Immature natural killer cell (primary cell): ENCODE measurements at regions not wholly inside any gene's neighbourhood (a gene's known extent, or its start where the extent isn't known, plus 50 kb on each side); places are given as distances from the start of the nearest gene placed in this dataset.
"Not testable (repeated sequence)": the region's sequence is repeated elsewhere in the genome, so short reads cannot be mapped to it uniquely, and the experiment has no call there.

Experiments
- DNase-seq, 3 donors: peaks; one replicate each; pipeline ENCODE4 v3.0.0; 2022; ENCODE audit warnings: mixed read lengths in 1 of 3
- H3K27ac Mint-ChIP-seq, 6 donors: one replicate each; pipeline ENCODE4 v1.8.0; 2020; ENCODE audit warnings: mixed read lengths in 6 of 6, mild to moderate bottlenecking in 5 of 6, inconsistent platforms in 4 of 6, moderate library complexity in 3 of 6
- H3K27me3 Mint-ChIP-seq, 3 donors: one replicate each; pipeline ENCODE4 v1.8.0; 2020 to 2021; ENCODE audit warnings: low read depth in 3 of 3, mild to moderate bottlenecking in 3 of 3, mixed read lengths in 3 of 3, moderate library complexity in 3 of 3, inconsistent platforms in 1 of 3
- H3K36me3 Mint-ChIP-seq, 3 donors: one replicate each; pipeline ENCODE4 v1.8.0; 2020; ENCODE audit warnings: mixed read lengths in 3 of 3, inconsistent platforms in 2 of 3, mild to moderate bottlenecking in 2 of 3
- H3K4me1 Mint-ChIP-seq, 2 donors: one replicate each; pipeline ENCODE4 v1.8.0; 2020; ENCODE audit warnings: inconsistent platforms in 2 of 2, mild to moderate bottlenecking in 2 of 2, mixed read lengths in 2 of 2, moderate library complexity in 1 of 2
- H3K4me3 Mint-ChIP-seq, 5 donors: one replicate each; pipeline ENCODE4 v1.8.0; 2020; ENCODE audit warnings: mild to moderate bottlenecking in 5 of 5, mixed read lengths in 5 of 5, inconsistent platforms in 3 of 5, moderate library complexity in 3 of 5
- H3K9me3 Mint-ChIP-seq, 6 donors: one replicate each; pipeline ENCODE4 v1.8.0; 2020; ENCODE audit warnings: mild to moderate bottlenecking in 6 of 6, mixed read lengths in 6 of 6, inconsistent platforms in 4 of 6, moderate library complexity in 3 of 6

DNA sequence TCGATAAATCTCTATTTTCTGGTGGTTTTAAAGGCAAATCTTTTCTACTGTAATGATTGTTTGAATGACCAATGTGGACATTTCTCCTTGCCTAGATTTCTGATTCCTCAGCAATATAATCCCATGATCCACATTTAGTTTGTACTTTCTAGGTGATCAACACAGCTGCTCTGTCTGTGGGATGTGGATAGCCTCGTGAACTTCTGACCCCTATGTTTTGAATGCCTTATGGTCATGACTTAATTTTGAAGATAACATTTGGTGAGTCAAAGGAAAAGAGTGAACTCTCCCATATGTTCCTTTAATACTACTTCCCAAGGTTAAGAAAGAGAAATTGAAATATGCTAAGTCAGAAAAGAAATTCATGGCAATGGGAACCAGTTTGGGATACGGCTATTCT, 147.5 kb downstream of the CAVIN4 start:
- Mint-ChIP-seq H3K27ac (no peak overlapping the region), H3K36me3 (no peaks in the 10 kb centered on the region), H3K4me1 (no peaks in the 10 kb centered on the region), H3K9me3 (no peaks in the 10 kb centered on the region), H3K27me3 (peaks cover 0 to 1% (median 0%) of the 10 kb centered on the region in 3 donors), H3K4me3 (no peak overlapping the region)
- DNase-seq = no peak

DNA sequence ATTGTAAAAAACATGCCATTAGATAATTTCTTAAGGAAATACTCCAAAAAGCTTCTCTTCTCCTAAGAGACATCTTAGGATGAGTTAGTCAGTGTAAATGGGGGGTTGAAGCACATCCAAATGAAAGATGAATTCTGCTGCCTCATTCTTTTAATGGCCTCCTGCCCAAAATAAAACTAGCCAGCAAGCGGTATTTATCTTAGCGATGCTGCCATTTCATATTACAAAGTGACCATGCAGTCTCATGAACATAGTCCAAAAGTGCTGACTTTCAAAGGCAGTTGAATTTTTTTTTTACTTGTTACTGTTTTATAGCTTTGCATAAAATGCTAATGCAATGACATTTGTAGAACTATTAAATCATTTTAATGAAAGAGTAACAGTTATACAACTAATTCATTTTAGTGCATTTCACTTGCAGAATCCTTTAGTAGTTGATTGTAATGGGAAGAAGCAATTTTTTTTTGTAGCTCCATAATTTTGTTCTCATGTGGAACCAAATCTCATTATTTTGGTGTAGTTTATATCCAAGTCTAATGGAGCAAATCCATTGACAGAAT, 151.5 kb downstream of the CAVIN4 start:
- Mint-ChIP-seq H3K4me3 (no peak overlapping the region), H3K9me3 (peaks cover 0 to 6% (median 0%) of the 10 kb centered on the region in 6 donors), H3K27me3 (no peaks in the 10 kb centered on the region), H3K4me1 (no peaks in the 10 kb centered on the region), H3K36me3 (no peaks in the 10 kb centered on the region), H3K27ac (no peak overlapping the region)
- no peak for DNase-seq

DNA sequence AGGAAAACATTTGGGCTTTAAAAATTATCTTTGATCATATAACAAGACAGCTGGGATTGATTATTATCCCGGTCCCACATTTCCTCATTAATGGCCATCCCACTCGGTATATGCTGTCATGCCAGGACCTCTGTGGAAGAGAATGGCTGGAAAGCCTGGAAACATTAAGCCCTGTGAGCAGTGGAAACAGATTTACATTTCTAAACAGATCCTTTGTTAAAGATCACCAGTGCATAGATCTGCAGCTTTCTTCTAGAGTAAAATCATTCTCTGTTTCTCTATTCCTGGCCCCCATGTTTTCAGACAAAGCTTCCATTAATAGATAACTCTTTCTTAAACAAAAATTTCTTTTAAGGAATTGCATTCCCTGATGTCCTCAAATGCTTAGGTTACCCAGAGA, 152.2 kb downstream of the CAVIN4 start:
- no peak for DNase-seq
- Mint-ChIP-seq H3K4me3 (no peak overlapping the region), H3K4me1 (no peaks in the 10 kb centered on the region), H3K36me3 (no peaks in the 10 kb centered on the region), H3K27me3 (peaks cover 0 to 3% (median 0%) of the 10 kb centered on the region in 3 donors), H3K9me3 (peaks cover 0 to 6% (median 1%) of the 10 kb centered on the region in 6 donors), H3K27ac (no peak overlapping the region)

DNA sequence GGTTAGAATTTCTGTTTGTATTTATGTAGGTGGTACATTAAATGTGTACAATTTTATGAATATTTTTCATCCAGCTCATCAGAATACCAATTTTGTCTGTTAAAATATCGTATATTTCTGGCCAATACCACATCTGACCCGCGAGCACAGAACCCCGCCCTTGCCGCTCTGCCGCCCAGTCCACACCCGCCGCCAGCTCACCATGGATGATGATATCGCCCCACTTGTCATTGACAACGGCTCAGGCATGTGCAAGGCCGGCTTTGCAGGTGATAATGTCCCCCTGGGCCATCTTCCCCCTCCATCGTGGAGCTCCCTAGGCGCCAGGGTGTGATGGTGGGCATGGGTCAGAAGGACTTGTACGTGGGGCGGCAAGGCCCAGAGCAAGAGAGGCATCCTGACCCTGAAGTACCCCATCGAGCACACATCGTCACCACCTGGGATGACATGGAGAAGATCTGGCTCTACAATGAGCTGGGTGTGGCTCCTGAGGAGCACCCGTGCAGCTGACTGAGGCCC, 153.2 kb downstream of the CAVIN4 start:
- DNase-seq = no peak
- H3K4me1 Mint-ChIP-seq = no peaks in the 10 kb centered on the region
- no peaks in the 10 kb centered on the region for H3K36me3 Mint-ChIP-seq
- peaks cover 0 to 3% (median 0%) of the 10 kb centered on the region in 3 donors for H3K27me3 Mint-ChIP-seq
- no peak overlapping the region for H3K27ac Mint-ChIP-seq
- peaks cover 0 to 6% (median 2%) of the 10 kb centered on the region in 6 donors for H3K9me3 Mint-ChIP-seq
- no peak overlapping the region for H3K4me3 Mint-ChIP-seq

DNA sequence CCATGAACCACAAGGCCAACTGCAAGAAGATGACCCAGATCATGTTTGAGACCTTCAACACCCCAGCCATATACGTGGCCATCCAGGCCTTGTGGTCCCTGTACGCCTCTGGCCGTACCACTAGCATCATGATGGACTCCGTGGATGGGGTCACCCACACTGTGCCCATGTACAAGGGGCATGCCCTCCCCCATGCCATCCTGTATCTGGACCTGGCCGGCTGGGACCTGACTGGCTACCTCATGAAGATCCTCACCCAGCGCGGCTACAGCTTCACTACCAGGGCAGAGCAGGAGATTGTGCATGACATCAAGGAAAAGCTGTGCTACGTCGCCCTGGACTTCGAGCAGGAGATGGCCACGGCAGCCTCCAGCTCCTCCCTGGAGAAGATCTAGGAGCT, 153.7 kb downstream of the CAVIN4 start:
- H3K36me3 Mint-ChIP-seq = no peaks in the 10 kb centered on the region
- H3K27ac Mint-ChIP-seq = no peak overlapping the region
- DNase-seq = no peak
- H3K4me1 Mint-ChIP-seq = no peaks in the 10 kb centered on the region
- no peak overlapping the region for H3K4me3 Mint-ChIP-seq
- H3K27me3 Mint-ChIP-seq = peaks cover 0 to 3% (median 0%) of the 10 kb centered on the region in 3 donors
- H3K9me3 Mint-ChIP-seq = peaks cover 0 to 6% (median 3%) of the 10 kb centered on the region in 6 donors

DNA sequence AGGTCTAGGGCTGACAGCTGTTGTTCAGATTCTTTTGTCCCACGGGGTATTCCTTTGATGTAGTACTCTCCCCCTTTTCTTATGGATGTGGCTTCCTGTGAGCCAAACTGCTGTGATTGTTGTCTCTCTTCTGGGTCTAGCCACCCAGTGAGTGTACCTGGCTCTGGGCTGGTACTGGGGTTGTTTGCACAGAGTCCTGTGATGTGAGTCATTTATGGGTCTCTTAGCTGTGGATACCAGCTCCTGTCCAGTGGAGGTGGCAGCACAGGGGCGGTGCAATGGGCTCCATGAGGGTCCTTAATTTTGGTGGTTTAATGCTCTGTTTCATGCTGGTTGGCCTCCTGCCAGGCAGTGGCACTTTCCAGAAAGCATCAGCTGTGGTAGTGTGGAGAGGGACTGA, 161.3 kb downstream of the CAVIN4 start:
- no peaks in the 10 kb centered on the region for H3K4me1 Mint-ChIP-seq
- no peaks in the 10 kb centered on the region for H3K36me3 Mint-ChIP-seq
- H3K27me3 Mint-ChIP-seq = peaks cover 0 to 7% (median 3%) of the 10 kb centered on the region in 3 donors
- H3K9me3 Mint-ChIP-seq = peaks cover 4 to 25% (median 8%) of the 10 kb centered on the region in 6 donors
- DNase-seq = no peak
- no peak overlapping the region for H3K27ac Mint-ChIP-seq
- H3K4me3 Mint-ChIP-seq = no peak overlapping the region

DNA sequence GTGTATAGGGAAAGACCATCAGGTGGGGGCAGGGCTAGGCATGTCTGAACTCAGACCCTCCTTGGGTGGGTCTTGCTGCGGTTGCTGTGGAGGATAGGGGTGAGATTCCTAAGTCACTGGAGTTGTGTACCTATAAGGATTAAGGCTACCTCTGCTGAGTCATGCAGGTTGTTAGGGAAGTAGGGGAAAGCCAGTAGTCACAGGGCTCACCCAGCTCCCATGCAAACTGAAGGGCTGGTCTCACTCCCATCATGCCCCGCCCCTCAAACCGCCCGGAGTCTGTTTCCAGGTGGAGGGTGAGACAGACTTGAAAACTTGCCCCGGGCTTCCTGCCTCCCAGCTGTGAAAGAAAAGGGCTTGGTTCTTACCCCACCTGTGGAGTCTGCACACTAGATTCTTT, 161.8 kb downstream of the CAVIN4 start:
- H3K27ac Mint-ChIP-seq = no peak overlapping the region
- H3K27me3 Mint-ChIP-seq = peaks cover 0 to 7% (median 3%) of the 10 kb centered on the region in 3 donors
- peaks cover 6 to 25% (median 10%) of the 10 kb centered on the region in 6 donors for H3K9me3 Mint-ChIP-seq
- no peak overlapping the region for H3K4me3 Mint-ChIP-seq
- no peak for DNase-seq
- H3K4me1 Mint-ChIP-seq = no peaks in the 10 kb centered on the region
- H3K36me3 Mint-ChIP-seq = no peaks in the 10 kb centered on the region

DNA sequence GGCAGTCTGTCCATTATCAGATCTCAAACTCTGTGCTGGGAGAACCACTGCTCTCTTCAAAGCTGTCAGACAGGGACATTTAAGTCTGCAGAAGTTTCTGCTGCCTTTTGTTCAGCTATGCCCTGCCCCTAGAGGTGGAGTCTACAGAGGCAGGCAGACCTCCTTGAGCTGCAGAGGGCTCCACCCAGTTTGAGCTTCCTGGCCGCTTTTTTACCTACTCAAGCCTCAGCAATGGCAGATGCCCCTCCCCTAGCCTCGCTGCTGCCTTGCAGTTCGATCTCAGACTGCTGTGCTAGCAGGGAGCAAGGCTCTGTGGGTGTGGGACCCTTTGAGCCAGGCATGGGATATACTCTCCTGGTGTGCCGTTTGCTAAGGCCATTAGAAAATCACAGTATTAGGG, 171.1 kb downstream of the CAVIN4 start:
- H3K27ac Mint-ChIP-seq, H3K27me3 Mint-ChIP-seq, H3K4me3 Mint-ChIP-seq, H3K4me1 Mint-ChIP-seq, DNase-seq, H3K36me3 Mint-ChIP-seq: not testable (repeated sequence)
- H3K9me3 Mint-ChIP-seq = peaks cover 4 to 31% (median 14%) of the 10 kb centered on the region in 6 donors

DNA sequence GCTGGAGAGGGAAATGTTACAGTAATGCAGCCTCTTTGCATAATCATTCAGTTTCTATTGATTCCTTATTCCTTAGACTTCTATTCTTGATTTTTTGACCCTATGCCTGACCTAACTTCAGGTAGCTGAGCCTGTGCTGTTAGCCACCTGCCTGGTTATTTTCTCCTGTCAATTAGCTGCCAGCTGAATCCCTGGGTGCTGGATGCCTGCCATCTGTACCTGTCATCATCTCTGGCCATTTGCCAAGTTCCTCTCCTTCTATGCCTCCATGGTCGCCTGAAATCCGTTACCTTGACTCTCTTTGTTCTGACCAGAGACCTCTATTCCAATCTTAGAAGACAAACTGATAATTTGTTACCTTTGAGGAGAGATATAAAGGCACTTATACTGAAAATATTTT, 178.3 kb downstream of the CAVIN4 start:
- no peak for DNase-seq
- H3K4me3 Mint-ChIP-seq = no peak overlapping the region

DNA sequence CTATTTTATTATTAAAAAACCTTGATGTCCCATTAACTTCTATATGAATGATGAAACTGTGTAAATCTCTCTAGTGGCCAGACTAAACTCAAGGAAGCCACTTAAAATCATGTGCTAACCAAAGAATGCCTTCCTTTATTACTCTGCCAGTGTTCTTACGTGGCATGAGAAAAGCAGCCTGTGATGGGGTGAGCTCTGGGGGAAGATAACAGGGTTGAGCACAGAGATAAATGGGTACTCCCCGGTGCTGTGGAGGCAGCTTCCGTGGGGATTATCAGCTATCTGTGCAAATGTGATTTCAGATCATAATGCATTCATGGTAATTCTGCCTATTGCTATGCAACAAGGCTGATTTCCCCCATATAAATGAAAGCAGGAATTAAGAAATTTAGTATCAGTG, 181.3 kb downstream of the CAVIN4 start:
- Mint-ChIP-seq H3K4me3 (no peak overlapping the region), H3K36me3 (no peaks in the 10 kb centered on the region), H3K27ac (no peak overlapping the region), H3K9me3 (peaks cover 0 to 12% (median 3%) of the 10 kb centered on the region in 6 donors), H3K4me1 (no peaks in the 10 kb centered on the region), H3K27me3 (peaks cover 0 to 4% (median 0%) of the 10 kb centered on the region in 3 donors)
- no peak for DNase-seq

More for the DNA sequence above, 178.3 kb downstream of the CAVIN4 start:
- Mint-ChIP-seq H3K27ac (no peak overlapping the region), H3K4me1 (no peaks in the 10 kb centered on the region), H3K36me3 (no peaks in the 10 kb centered on the region), H3K27me3 (peaks cover 0 to 5% (median 1%) of the 10 kb centered on the region in 3 donors), H3K9me3 (peaks cover 0 to 13% (median 0%) of the 10 kb centered on the region in 6 donors)

DNA sequence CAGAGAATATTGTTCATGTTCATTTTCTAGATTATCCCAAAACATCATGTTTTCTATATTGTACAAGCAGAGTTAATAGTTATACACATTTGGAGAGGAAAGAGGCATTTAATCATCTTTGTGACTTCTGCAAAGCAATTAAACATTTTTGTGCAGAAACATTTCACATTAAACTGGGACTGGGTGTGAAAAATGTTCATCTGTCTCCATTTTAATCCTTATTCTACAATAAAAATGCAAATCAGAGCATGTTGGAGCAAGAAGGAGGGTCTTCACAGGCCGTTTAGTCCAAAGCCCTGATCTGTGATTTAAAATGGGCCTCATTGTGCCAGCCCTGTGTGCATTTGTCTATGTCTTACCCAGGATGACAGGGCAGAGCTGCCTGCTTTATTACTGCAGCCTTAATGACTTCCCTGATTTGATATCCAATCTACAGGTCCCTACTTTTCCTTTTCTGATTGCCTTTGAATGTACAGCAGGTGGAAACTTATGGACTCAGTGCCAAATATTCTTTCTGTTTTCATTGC, 183.5 kb downstream of the CAVIN4 start:
- no peak for DNase-seq
- peaks cover 0 to 4% (median 3%) of the 10 kb centered on the region in 6 donors for H3K9me3 Mint-ChIP-seq
- H3K4me1 Mint-ChIP-seq = no peaks in the 10 kb centered on the region
- no peak overlapping the region for H3K4me3 Mint-ChIP-seq
- no peaks in the 10 kb centered on the region for H3K36me3 Mint-ChIP-seq
- H3K27ac Mint-ChIP-seq = no peak overlapping the region
- H3K27me3 Mint-ChIP-seq = peaks cover 0 to 2% (median 0%) of the 10 kb centered on the region in 3 donors

DNA sequence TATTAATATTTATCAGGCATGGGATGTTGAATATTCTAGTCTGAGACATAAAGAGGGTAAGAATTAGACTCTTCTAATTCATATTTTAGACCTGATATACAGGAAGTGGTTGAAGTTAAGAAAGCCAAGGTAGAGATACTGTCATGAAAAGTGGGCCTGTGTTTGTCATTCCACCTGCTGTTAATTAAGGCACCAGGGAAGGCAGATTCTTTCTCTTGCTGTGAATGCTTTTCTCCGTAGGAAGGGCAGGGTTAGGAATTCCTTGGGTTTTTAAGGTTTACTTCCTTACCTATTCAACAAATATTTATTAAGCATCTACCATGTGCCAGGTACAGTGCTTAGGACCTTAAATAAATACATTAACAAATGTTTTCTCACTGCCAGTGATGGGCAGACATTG, 196.4 kb downstream of the CAVIN4 start:
- H3K4me1 Mint-ChIP-seq = no peaks in the 10 kb centered on the region
- no peak overlapping the region for H3K4me3 Mint-ChIP-seq
- peaks cover 2 to 15% (median 6%) of the 10 kb centered on the region in 6 donors for H3K9me3 Mint-ChIP-seq
- no peaks in the 10 kb centered on the region for H3K27me3 Mint-ChIP-seq
- H3K27ac Mint-ChIP-seq = no peak overlapping the region
- no peaks in the 10 kb centered on the region for H3K36me3 Mint-ChIP-seq
- DNase-seq = no peak

DNA sequence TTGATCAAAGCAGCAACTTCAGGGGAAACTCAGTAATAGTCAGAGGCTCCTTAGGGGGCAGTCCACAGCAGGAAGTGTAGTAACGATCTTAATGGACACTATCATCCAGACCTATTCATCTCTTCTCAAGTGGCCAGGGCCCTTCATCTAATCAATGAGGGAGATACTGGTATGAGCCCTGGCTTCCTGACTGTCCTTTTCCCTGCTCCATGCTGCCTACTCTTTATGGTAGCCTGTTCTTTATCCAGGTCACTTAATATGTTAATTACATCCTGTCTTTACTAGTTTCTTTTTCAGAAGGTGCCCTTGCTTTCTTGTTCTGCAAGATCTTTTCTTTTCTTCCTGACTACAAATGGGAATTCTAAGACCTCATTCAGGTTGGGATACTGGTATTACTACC, 197.1 kb downstream of the CAVIN4 start:
- Mint-ChIP-seq H3K27me3 (peaks cover 0 to 1% (median 0%) of the 10 kb centered on the region in 3 donors), H3K9me3 (peaks cover 2 to 15% (median 6%) of the 10 kb centered on the region in 6 donors), H3K4me3 (no peak overlapping the region), H3K27ac (no peak overlapping the region), H3K4me1 (no peaks in the 10 kb centered on the region), H3K36me3 (no peaks in the 10 kb centered on the region)
- DNase-seq = no peak

DNA sequence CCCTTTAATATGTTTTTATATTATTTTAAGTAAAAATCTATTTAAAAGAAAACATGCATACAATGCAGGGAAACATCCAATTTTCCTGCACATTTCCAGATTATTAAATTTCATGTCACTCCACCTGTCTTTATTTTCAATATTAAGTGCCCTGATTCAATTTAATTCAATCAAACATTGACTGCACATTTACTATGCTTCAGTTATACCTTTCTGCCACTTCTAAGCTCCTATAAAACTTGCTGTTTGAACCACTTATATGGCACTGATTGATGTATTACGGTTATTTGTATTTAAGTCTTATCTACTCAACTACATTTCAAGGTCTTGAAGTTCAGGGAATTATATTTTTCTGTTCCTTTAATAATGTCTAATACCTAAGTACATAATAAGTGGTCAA, 198.0 kb downstream of the CAVIN4 start:
- Mint-ChIP-seq H3K4me3 (no peak overlapping the region), H3K36me3 (no peaks in the 10 kb centered on the region), H3K27me3 (peaks cover 0 to 1% (median 0%) of the 10 kb centered on the region in 3 donors), H3K9me3 (peaks cover 2 to 15% (median 6%) of the 10 kb centered on the region in 6 donors), H3K4me1 (no peaks in the 10 kb centered on the region), H3K27ac (no peak overlapping the region)
- DNase-seq = no peak

DNA sequence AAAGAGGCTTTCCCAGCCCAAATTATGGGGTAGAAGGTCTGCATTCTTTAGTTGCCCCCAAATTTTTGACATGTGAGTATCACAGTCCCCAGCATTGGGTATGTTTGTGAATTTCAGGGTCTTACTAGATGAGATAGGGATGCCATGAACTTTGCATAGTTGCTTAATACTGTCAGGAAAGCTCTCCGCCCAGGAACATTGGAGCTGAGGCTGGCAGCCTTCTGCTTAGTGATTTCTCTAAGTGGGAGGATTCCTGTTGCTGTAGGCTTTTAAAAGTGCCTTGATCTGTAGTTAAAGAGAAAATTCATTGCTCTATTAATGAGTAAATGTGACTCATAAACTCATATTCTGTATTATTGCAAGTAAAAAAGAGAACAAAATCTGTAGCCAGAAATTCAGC, 206.9 kb downstream of the CAVIN4 start:
- Mint-ChIP-seq H3K4me1 (no peaks in the 10 kb centered on the region), H3K27me3 (no peaks in the 10 kb centered on the region), H3K27ac (no peak overlapping the region)

More for the DNA sequence above, 206.9 kb downstream of the CAVIN4 start:
- no peak for DNase-seq
- Mint-ChIP-seq H3K36me3 (no peaks in the 10 kb centered on the region), H3K4me3 (no peak overlapping the region), H3K9me3 (peaks cover 1 to 8% (median 3%) of the 10 kb centered on the region in 6 donors)
